Neuron (in vitro differentiated cells): ENCODE measurements at regions not wholly inside any gene's neighbourhood (a gene's known extent, or its start where the extent isn't known, plus 50 kb on each side); places are given as distances from the start of the nearest gene placed in this dataset.

Source experiments
- H2AFZ ChIP-seq: one replicate; pipeline ENCODE4 v1.6.1; 2013; ENCODE audit warnings: low read depth, mild to moderate bottlenecking, inconsistent platforms, low read length, moderate library complexity
- H3K27me3 ChIP-seq: one replicate; pipeline ENCODE4 v1.6.1; 2013; ENCODE audit warnings: low read length; ENCODE audit not compliant: insufficient read depth
- H3K36me3 ChIP-seq: one replicate; pipeline ENCODE4 v1.6.1; 2013; ENCODE audit warnings: low read length; ENCODE audit not compliant: insufficient read depth
- H3K4me1 ChIP-seq: one replicate; pipeline ENCODE4 v1.6.1; 2013; ENCODE audit warnings: low read length; ENCODE audit not compliant: insufficient read depth
- H3K4me3 ChIP-seq: 2 replicates; pipeline ENCODE4 v1.5.1; 2013; ENCODE audit warnings: mild to moderate bottlenecking, low read length, moderate library complexity
- H3K9me3 ChIP-seq: one replicate; pipeline ENCODE4 v1.6.1; 2013; ENCODE audit warnings: low read length

GRCh38 chr5:61667525-61668218, 335.6 kb downstream of the ZSWIM6 start:
- H3K27me3 ChIP-seq, result no peaks in the 10 kb centered on the region
- H2AFZ ChIP-seq, result no peak overlapping the region
- no peaks in the 10 kb centered on the region for H3K36me3 ChIP-seq
- H3K9me3 ChIP-seq, result no peaks in the 10 kb centered on the region
- peaks cover 5% of the 10 kb centered on the region for H3K4me1 ChIP-seq
- no peak overlapping the region for H3K4me3 ChIP-seq

GRCh38 chr5:61669531-61669930, 337.5 kb downstream of the ZSWIM6 start:
- Histone ChIP-seq H3K36me3 (no peaks in the 10 kb centered on the region), H3K27me3 (no peaks in the 10 kb centered on the region), H3K4me3 (no peak overlapping the region), H3K4me1 (peaks cover 24% of the 10 kb centered on the region), H3K9me3 (no peaks in the 10 kb centered on the region), H2AFZ (no peak overlapping the region)

GRCh38 chr5:61670941-61671340, 338.9 kb downstream of the ZSWIM6 start:
- Histone ChIP-seq H3K36me3 (no peaks in the 10 kb centered on the region), H2AFZ (no peak overlapping the region), H3K4me1 (peaks cover 36% of the 10 kb centered on the region)

GRCh38 chr5:61673007-61673735, 341.1 kb downstream of the ZSWIM6 start:
- no peak overlapping the region for H3K4me3 ChIP-seq
- H3K27me3 ChIP-seq, result no peaks in the 10 kb centered on the region
- no peak overlapping the region for H2AFZ ChIP-seq
- H3K36me3 ChIP-seq, result no peaks in the 10 kb centered on the region
- H3K9me3 ChIP-seq, result no peaks in the 10 kb centered on the region
- H3K4me1 ChIP-seq, result peaks cover 36% of the 10 kb centered on the region

More at GRCh38 chr5:61670941-61671340, 338.9 kb downstream of the ZSWIM6 start:
- Histone ChIP-seq H3K4me3 (no peak overlapping the region), H3K9me3 (no peaks in the 10 kb centered on the region), H3K27me3 (no peaks in the 10 kb centered on the region)

- no peaks in the 10 kb centered on the region for H3K9me3 ChIP-seq
- H3K4me3 ChIP-seq, result no peak overlapping the region
- H3K4me1 ChIP-seq, result peaks cover 37% of the 10 kb centered on the region
- no peaks in the 10 kb centered on the region for H3K27me3 ChIP-seq
- H3K36me3 ChIP-seq, result no peaks in the 10 kb centered on the region
- H2AFZ ChIP-seq, result no peak overlapping the region
These were observed 342.3 kb downstream of the ZSWIM6 start for GRCh38 chr5:61674378-61674777.

GRCh38 chr5:61675015-61675692, 343.1 kb downstream of the ZSWIM6 start:
- Histone ChIP-seq H3K9me3 (no peaks in the 10 kb centered on the region), H3K36me3 (no peaks in the 10 kb centered on the region), H3K4me3 (no peak overlapping the region), H2AFZ (no peak overlapping the region), H3K27me3 (no peaks in the 10 kb centered on the region), H3K4me1 (peaks cover 45% of the 10 kb centered on the region)

GRCh38 chr5:61677220-61677619, 345.2 kb downstream of the ZSWIM6 start:
- Histone ChIP-seq H3K4me1 (peaks cover 47% of the 10 kb centered on the region), H3K27me3 (no peaks in the 10 kb centered on the region), H2AFZ (no peak overlapping the region), H3K9me3 (no peaks in the 10 kb centered on the region), H3K36me3 (no peaks in the 10 kb centered on the region), H3K4me3 (no peak overlapping the region)

- Histone ChIP-seq H2AFZ (no peak overlapping the region), H3K27me3 (no peaks in the 10 kb centered on the region), H3K9me3 (no peaks in the 10 kb centered on the region), H3K4me1 (peaks cover 37% of the 10 kb centered on the region), H3K36me3 (no peaks in the 10 kb centered on the region), H3K4me3 (no peak overlapping the region)
These were observed 346.9 kb downstream of the ZSWIM6 start for GRCh38 chr5:61678966-61679365.

GRCh38 chr5:61679562-61679961, 347.5 kb downstream of the ZSWIM6 start:
- H3K27me3 ChIP-seq, result no peaks in the 10 kb centered on the region
- H3K4me1 ChIP-seq, result peaks cover 31% of the 10 kb centered on the region
- H3K36me3 ChIP-seq, result no peaks in the 10 kb centered on the region

GRCh38 chr5:61680247-61680646, 348.2 kb downstream of the ZSWIM6 start:
- H3K9me3 ChIP-seq, result no peaks in the 10 kb centered on the region
- H3K27me3 ChIP-seq, result no peaks in the 10 kb centered on the region
- peaks cover 25% of the 10 kb centered on the region for H3K4me1 ChIP-seq
- H3K36me3 ChIP-seq, result no peaks in the 10 kb centered on the region
- H2AFZ ChIP-seq, result no peak overlapping the region
- H3K4me3 ChIP-seq, result no peak overlapping the region

More at GRCh38 chr5:61679562-61679961, 347.5 kb downstream of the ZSWIM6 start:
- Histone ChIP-seq H2AFZ (no peak overlapping the region), H3K4me3 (no peak overlapping the region), H3K9me3 (no peaks in the 10 kb centered on the region)

- H3K4me1 ChIP-seq, result peaks cover 28% of the 10 kb centered on the region
- H3K36me3 ChIP-seq, result no peaks in the 10 kb centered on the region
- no peaks in the 10 kb centered on the region for H3K27me3 ChIP-seq
- H3K4me3 ChIP-seq, result no peak overlapping the region
- H3K9me3 ChIP-seq, result no peaks in the 10 kb centered on the region
- no peak overlapping the region for H2AFZ ChIP-seq
These were observed 351.1 kb downstream of the ZSWIM6 start for GRCh38 chr5:61683148-61683547.

GRCh38 chr5:61683926-61684325, 351.9 kb downstream of the ZSWIM6 start:
- Histone ChIP-seq H3K4me1 (peaks cover 29% of the 10 kb centered on the region), H3K9me3 (no peaks in the 10 kb centered on the region), H3K27me3 (no peaks in the 10 kb centered on the region), H3K4me3 (no peak overlapping the region), H3K36me3 (no peaks in the 10 kb centered on the region), H2AFZ (no peak overlapping the region)
